Amygdala (tissue), 56 donors: ENCODE measurements at regions not wholly inside any gene's neighbourhood (a gene's known extent, or its start where the extent isn't known, plus 50 kb on each side); places are given as distances from the start of the nearest gene placed in this dataset.

ENCODE experiments used
- DNase-seq, 56 donors: peaks; one replicate each; lab custom pipeline; 2025; lab: John Stamatoyannopoulos, UW

- DNase-seq = no peak
Measured at GRCh38 chr5:74059706-74060105, 433.7 kb downstream of the ARHGEF28 start.

GRCh38 chr5:74056789-74057164, 430.8 kb downstream of the ARHGEF28 start:
- DNase-seq = no peak

GRCh38 chr5:74056107-74056788, 430.3 kb downstream of the ARHGEF28 start:
- DNase-seq = no peak

GRCh38 chr5:74055486-74056106, 429.6 kb downstream of the ARHGEF28 start:
- DNase-seq = peak in 16 of 56 donors; percentile 3 to 63 (median 16)

GRCh38 chr5:74054641-74055421, 428.8 kb downstream of the ARHGEF28 start:
- DNase-seq = no peak

GRCh38 chr5:74054139-74054538, 428.1 kb downstream of the ARHGEF28 start:
- DNase-seq = no peak

- no peak for DNase-seq
Measured at GRCh38 chr5:74052441-74053221, 426.6 kb downstream of the ARHGEF28 start.

GRCh38 chr5:74051076-74051475, 425.1 kb downstream of the ARHGEF28 start:
- no peak for DNase-seq

- no peak for DNase-seq
Measured at GRCh38 chr5:74044936-74045335, 418.9 kb downstream of the ARHGEF28 start.

- DNase-seq = no peak
Measured at GRCh38 chr5:74042959-74043358, 417.0 kb downstream of the ARHGEF28 start.

GRCh38 chr5:74042559-74042958, 416.6 kb downstream of the ARHGEF28 start:
- DNase-seq = peak in 21 of 56 donors; percentile 2 to 66 (median 22)

- no peak for DNase-seq
Measured at GRCh38 chr5:74041913-74042312, 415.9 kb downstream of the ARHGEF28 start.

- DNase-seq = no peak
Measured at GRCh38 chr5:74040811-74041491, 415.0 kb downstream of the ARHGEF28 start.

- no peak for DNase-seq
Measured at GRCh38 chr5:74040065-74040551, 414.1 kb downstream of the ARHGEF28 start.

- DNase-seq = no peak
Measured at GRCh38 chr5:74037321-74037720, 411.3 kb downstream of the ARHGEF28 start.

GRCh38 chr5:74035521-74035937, 409.5 kb downstream of the ARHGEF28 start:
- peak in 7 of 56 donors; percentile 2 to 13 (median 6) for DNase-seq

- DNase-seq = peak in 27 of 56 donors; percentile 8 to 77 (median 27)
Measured at GRCh38 chr5:74034733-74035132, 408.7 kb downstream of the ARHGEF28 start.

GRCh38 chr5:74032617-74033016, 406.6 kb downstream of the ARHGEF28 start:
- DNase-seq = no peak

- no peak for DNase-seq
Measured at GRCh38 chr5:74031536-74031935, 405.5 kb downstream of the ARHGEF28 start.

GRCh38 chr5:74030821-74031220, 404.8 kb downstream of the ARHGEF28 start:
- no peak for DNase-seq
